ENCODE measurements at regions not wholly inside any gene's neighbourhood (a gene's known extent, or its start where the extent isn't known, plus 50 kb on each side); places are given as distances from the start of the nearest gene placed in this dataset.

GRCh38 chr3:72017311-72017710 is 232.4 kb upstream of the PROK2 start:
- no peak overlapping the region for H3K27ac Mint-ChIP-seq (ENCODE audit: unreplicated experiment)
- peaks cover 7% of the 10 kb centered on the region for H3K9me3 Mint-ChIP-seq (ENCODE audit: unreplicated experiment)
- Histone ChIP-seq H3K4me2 (ENCODE audit: low read length) (no peak overlapping the region), H3K27ac (ENCODE audit: low read depth, low read length) (no peak overlapping the region), H3K9ac (ENCODE audit: low read length) (no peak overlapping the region), H3K4me1 (ENCODE audit: insufficient read depth, low read length) (peaks cover 3% of the 10 kb centered on the region), H3K79me2 (ENCODE audit: insufficient read depth, low read length) (no peaks in the 10 kb centered on the region), H3K9me3 (ENCODE audit: insufficient read depth, low read depth, low read length) (no peaks in the 10 kb centered on the region), H2AFZ (ENCODE audit: low read depth, low read length) (no peak overlapping the region), H4K20me1 (ENCODE audit: insufficient read depth, low read length) (no peaks in the 10 kb centered on the region), H3K4me3 (ENCODE audit: insufficient read depth, low read depth, low read length) (no peak overlapping the region), H3K36me3 (ENCODE audit: insufficient read depth, low read length) (no peaks in the 10 kb centered on the region), H3K27me3 (ENCODE audit: insufficient read depth, low read length) (peaks cover 4% of the 10 kb centered on the region)
- H3K4me1 Mint-ChIP-seq (ENCODE audit: low read depth, unreplicated experiment): peaks cover 15% of the 10 kb centered on the region
- H3K36me3 Mint-ChIP-seq (ENCODE audit: low read depth, unreplicated experiment): peaks cover 3% of the 10 kb centered on the region
- FAIRE-seq (no peak), DNase-seq (ENCODE audit: low read depth) (no peak)
- H3K27me3 Mint-ChIP-seq (ENCODE audit: low read depth, unreplicated experiment): peaks cover 6% of the 10 kb centered on the region
- H3K4me3 Mint-ChIP-seq (ENCODE audit: unreplicated experiment): no peak overlapping the region
- no peak for TF ChIP-seq CTCF (IDR thresholded peaks at IDR 0.05; ENCODE audit: insufficient read depth, low read depth, low read length)
- TF ChIP-seq EZH2 (IDR thresholded peaks at IDR 0.05; ENCODE audit: insufficient read depth, low read length): no peak

GRCh38 chr3:72015463-72015862 is 230.5 kb upstream of the PROK2 start:
- Mint-ChIP-seq H3K36me3 (ENCODE audit: low read depth, unreplicated experiment) (peaks cover 3% of the 10 kb centered on the region), H3K9me3 (ENCODE audit: unreplicated experiment) (peaks cover 7% of the 10 kb centered on the region), H3K27me3 (ENCODE audit: low read depth, unreplicated experiment) (peaks cover 6% of the 10 kb centered on the region), H3K4me1 (ENCODE audit: low read depth, unreplicated experiment) (peaks cover 24% of the 10 kb centered on the region), H3K27ac (ENCODE audit: unreplicated experiment) (no peak overlapping the region), H3K4me3 (ENCODE audit: unreplicated experiment) (no peak overlapping the region)
- Histone ChIP-seq H3K36me3 (ENCODE audit: insufficient read depth, low read length) (no peaks in the 10 kb centered on the region), H3K9ac (ENCODE audit: low read length) (no peak overlapping the region), H3K79me2 (ENCODE audit: insufficient read depth, low read length) (no peaks in the 10 kb centered on the region), H4K20me1 (ENCODE audit: insufficient read depth, low read length) (no peaks in the 10 kb centered on the region), H3K27ac (ENCODE audit: low read depth, low read length) (no peak overlapping the region), H3K4me2 (ENCODE audit: low read length) (no peak overlapping the region), H3K4me3 (ENCODE audit: insufficient read depth, low read depth, low read length) (no peak overlapping the region), H3K27me3 (ENCODE audit: insufficient read depth, low read length) (peaks cover 4% of the 10 kb centered on the region), H2AFZ (ENCODE audit: low read depth, low read length) (no peak overlapping the region), H3K4me1 (ENCODE audit: insufficient read depth, low read length) (peaks cover 3% of the 10 kb centered on the region), H3K9me3 (ENCODE audit: insufficient read depth, low read depth, low read length) (no peaks in the 10 kb centered on the region)
- FAIRE-seq (no peak), DNase-seq (ENCODE audit: low read depth) (no peak)
- TF ChIP-seq CTCF (IDR thresholded peaks at IDR 0.05; ENCODE audit: insufficient read depth, low read depth, low read length) (no peak), EZH2 (IDR thresholded peaks at IDR 0.05; ENCODE audit: insufficient read depth, low read length) (no peak)

DNA sequence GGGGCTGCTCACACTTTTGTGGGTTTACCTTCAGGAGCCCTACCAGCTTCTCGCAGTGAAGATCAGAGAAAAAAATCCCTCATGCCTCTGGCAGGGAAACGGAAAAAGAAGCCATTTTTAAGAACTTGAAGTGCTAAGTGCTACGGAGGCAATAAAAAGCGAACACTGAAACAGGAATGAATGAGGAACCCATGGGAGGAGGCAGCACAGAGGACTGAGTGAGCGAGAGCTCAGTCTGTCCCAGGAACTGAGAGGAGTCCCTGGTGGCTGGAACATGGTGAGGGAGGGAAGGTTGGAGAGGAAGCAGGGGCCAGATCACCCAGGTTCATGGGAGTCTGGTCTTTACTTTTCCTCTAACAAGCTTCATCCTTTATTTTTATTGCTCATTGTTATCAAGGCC is 228.1 kb upstream of the PROK2 start:
- H3K4me2 ChIP-seq (ENCODE audit: low read length): no peak overlapping the region

More for the DNA sequence above, 228.1 kb upstream of the PROK2 start:
- peaks cover 19% of the 10 kb centered on the region for H3K4me1 Mint-ChIP-seq (ENCODE audit: low read depth, unreplicated experiment)
- Histone ChIP-seq H3K4me3 (ENCODE audit: insufficient read depth, low read depth, low read length) (no peak overlapping the region), H4K20me1 (ENCODE audit: insufficient read depth, low read length) (no peaks in the 10 kb centered on the region), H3K4me1 (ENCODE audit: insufficient read depth, low read length) (no peaks in the 10 kb centered on the region), H3K79me2 (ENCODE audit: insufficient read depth, low read length) (no peaks in the 10 kb centered on the region), H3K36me3 (ENCODE audit: insufficient read depth, low read length) (no peaks in the 10 kb centered on the region), H3K27me3 (ENCODE audit: insufficient read depth, low read length) (peaks cover 9% of the 10 kb centered on the region), H2AFZ (ENCODE audit: low read depth, low read length) (no peak overlapping the region), H3K27ac (ENCODE audit: low read depth, low read length) (no peak overlapping the region), H3K9ac (ENCODE audit: low read length) (no peak overlapping the region), H3K9me3 (ENCODE audit: insufficient read depth, low read depth, low read length) (no peaks in the 10 kb centered on the region)
- no peak overlapping the region for H3K27ac Mint-ChIP-seq (ENCODE audit: unreplicated experiment)
- peaks cover 12% of the 10 kb centered on the region for H3K9me3 Mint-ChIP-seq (ENCODE audit: unreplicated experiment)
- H3K36me3 Mint-ChIP-seq (ENCODE audit: low read depth, unreplicated experiment): peaks cover 3% of the 10 kb centered on the region
- TF ChIP-seq CTCF (IDR thresholded peaks at IDR 0.05; ENCODE audit: insufficient read depth, low read depth, low read length): no peak
- no peak for TF ChIP-seq EZH2 (IDR thresholded peaks at IDR 0.05; ENCODE audit: insufficient read depth, low read length)
- H3K27me3 Mint-ChIP-seq (ENCODE audit: low read depth, unreplicated experiment): peaks cover 6% of the 10 kb centered on the region
- FAIRE-seq: no peak
- no peak for DNase-seq (ENCODE audit: low read depth)
- no peak overlapping the region for H3K4me3 Mint-ChIP-seq (ENCODE audit: unreplicated experiment)

Measured in astrocyte (in vitro differentiated cells and primary cell).